Thyroid gland (tissue), 4 donors: ENCODE measurements at regions not wholly inside any gene's neighbourhood (a gene's known extent, or its start where the extent isn't known, plus 50 kb on each side); places are given as distances from the start of the nearest gene placed in this dataset.

Source experiments
- CTCF ChIP-seq, 6 experiments: fragments of 200-600 bp in 3 of 6; fragments of 450-650 bp in 3 of 6; sonication (generic) in 3 of 6; IDR thresholded peaks; one replicate each; pipeline ENCODE4 v1.5.1; 2016 to 2019; ENCODE audit warnings: antibody characterized with exemption in 6 of 6, mild to moderate bottlenecking in 2 of 6, inconsistent platforms in 1 of 6, moderate library complexity in 1 of 6
- POLR2A ChIP-seq, 2 donors: fragments of 450-650 bp; IDR thresholded peaks; one replicate each; pipeline ENCODE4 v1.6.1; 2017; ENCODE audit warnings: antibody characterized with exemption in 2 of 2, mild to moderate bottlenecking in 2 of 2, moderate library complexity in 1 of 2

- no peak for TF ChIP-seq CTCF (IDR thresholded peaks at IDR 0.05)
- no peak for TF ChIP-seq POLR2A (IDR thresholded peaks at IDR 0.05)
These were observed 56.2 kb upstream of the NHSL1 start for GRCh38 chr6:138555421-138555988.
